ENCODE measurements at regions not wholly inside any gene's neighbourhood (a gene's known extent, or its start where the extent isn't known, plus 50 kb on each side); places are given as distances from the start of the nearest gene placed in this dataset.
"Not testable (repeated sequence)": the region's sequence is repeated elsewhere in the genome, so short reads cannot be mapped to it uniquely, and the experiment has no call there.

DNA sequence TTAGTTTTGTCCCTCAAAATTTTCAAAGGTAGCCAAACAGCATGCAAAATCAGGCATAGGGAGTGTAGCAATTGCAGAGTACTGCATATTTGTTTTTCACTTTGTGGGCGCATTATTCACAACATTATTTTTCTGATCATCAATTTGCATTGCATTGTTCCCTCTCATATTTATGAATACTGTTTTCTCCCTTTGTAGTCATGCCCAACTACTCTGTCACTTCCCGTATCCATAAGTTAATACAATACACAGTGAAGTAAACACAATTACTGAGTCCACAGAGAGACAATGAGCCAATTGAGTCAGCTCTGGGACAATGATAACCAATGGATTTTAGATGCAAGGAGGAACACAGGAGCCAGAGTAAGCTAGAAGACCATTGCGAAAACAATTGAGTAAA is 944.0 kb upstream of the ADGRL4 start:
- H3K4me3 ChIP-seq (ENCODE audit: low read depth, low read length), result no peak overlapping the region

DNA sequence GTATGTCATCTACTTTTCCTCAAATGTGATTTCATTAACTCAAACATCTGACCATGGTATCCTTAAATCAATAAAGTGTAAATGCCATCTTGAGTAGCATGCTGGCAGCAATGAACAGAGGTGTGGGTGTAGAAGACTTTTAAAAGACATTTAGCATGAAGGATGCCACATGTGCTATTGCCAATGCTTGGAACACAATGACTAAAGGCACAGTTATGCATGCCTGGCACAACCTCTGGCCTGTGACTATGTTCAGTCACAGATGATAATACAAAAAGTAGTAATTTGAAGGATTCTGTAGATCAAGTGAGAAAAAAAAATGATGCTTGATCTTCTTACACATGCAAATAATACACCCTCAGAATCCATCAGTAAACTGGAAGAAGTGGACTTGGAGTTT is 938.9 kb upstream of the ADGRL4 start:
- H3K4me3 ChIP-seq (ENCODE audit: low read depth, low read length), result no peak overlapping the region

DNA sequence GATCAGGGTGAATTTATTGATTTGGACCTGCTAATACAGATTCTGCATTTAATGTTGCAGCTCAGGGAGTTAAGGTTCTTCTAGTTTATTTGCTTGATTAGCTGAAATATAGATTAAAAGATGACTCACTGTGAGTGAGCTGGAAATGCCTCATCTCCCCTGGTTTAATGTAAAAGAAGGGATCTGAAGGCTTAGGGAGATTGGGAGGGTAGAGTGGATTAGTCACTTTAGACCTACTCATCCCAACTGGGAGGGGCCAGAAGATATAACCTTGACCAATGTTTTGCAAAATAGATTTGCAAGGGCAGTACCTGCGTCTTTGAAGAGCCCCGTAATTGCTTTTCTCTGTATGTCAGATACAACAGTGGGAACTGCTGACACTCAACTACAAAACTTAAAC is 922.8 kb upstream of the ADGRL4 start:
- H3K4me3 ChIP-seq (ENCODE audit: low read depth, low read length), result no peak overlapping the region

DNA sequence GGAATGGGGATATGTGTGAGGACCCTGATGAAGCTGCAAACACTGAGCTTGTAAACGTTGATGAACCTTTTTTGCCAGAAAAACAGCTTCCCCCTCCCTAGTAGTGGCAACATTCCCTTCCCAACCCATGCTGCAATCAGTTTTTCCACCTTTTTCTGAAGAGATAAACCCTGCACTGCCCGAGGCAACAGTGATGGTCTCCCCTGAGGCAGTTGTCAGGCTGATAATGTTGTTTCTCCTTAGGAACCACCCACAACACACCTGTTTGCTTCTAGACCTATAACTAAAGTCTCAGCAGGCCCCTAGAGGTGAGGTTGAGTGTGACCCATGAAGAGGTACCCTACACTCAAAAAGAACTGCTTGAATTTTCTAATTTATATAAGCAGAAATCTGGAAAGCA is 922.4 kb upstream of the ADGRL4 start:
- H3K4me3 ChIP-seq (ENCODE audit: low read depth, low read length), result no peak overlapping the region

DNA sequence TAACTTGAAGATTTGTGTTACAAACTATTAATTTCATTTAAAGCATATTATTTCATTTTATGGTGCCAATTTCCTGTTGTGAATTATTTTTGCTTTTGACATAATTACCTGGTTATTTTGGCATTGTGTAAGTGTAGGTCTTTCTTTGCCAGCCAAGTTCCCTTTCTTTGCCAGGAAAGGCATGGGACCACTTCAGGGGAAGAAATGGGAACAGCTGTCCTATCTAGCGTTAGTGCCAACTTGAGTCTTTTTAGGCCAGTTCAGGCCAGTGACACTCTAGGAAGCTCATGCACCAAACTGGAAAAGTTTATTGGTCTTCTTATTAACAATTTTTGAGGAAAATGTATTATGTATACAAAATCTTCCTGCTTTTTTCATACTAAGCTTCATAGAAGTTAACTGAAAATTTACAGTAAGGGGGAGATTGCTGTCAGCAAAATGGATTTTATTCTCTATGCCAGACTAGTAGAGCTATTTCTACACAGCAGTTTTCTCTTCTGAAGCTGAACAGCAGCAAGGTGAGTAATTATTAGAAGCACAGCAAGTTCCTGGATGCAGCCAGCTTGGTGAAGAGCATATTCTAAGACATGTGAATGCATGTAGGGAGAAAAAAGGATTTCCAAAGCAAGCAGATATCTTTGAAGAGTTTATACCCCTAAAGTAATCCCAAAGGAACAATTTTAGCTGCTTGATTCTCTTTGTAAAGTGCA is 914.6 kb upstream of the ADGRL4 start:
- H3K4me3 ChIP-seq (ENCODE audit: low read depth, low read length), result no peak overlapping the region

DNA sequence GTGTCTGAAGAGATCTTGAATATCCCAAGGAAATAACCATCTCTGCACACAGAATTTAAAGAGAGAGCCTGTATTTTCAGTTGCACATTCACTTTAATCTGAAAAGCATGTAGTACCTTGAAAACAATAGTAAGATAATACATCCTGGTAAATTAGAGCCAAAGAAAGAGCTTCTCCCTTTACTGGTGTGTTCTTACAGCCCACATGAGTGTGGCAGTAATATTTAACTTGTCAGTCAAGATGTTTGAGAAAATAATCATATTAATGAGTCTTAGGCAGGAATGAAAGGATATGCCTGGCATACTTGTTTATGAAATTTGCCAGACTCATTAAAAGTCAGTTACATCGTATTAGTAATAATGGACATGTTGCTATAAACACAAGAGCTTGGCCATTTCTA is 908.4 kb upstream of the ADGRL4 start:
- no peak overlapping the region for H3K4me3 ChIP-seq (ENCODE audit: low read depth, low read length)

DNA sequence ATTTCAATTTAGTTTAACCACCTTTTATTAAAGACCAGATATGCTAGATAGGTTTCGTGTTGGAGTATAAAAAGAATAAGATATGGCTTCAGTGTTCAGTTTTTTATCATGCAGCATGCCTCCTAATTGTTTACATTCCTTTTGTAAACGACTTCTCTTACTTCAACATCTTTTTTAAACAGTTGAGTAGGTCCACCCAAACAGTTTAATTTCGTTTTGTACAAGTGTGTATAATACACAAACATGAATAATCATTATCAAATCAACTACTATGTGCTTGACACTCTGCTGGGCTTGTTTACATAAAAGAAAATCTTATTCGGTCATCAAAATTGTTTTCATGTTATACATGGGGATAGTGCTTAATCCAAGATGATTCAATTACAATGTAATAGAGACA is 906.3 kb upstream of the ADGRL4 start:
- H3K4me3 ChIP-seq (ENCODE audit: low read depth, low read length), result no peak overlapping the region

DNA sequence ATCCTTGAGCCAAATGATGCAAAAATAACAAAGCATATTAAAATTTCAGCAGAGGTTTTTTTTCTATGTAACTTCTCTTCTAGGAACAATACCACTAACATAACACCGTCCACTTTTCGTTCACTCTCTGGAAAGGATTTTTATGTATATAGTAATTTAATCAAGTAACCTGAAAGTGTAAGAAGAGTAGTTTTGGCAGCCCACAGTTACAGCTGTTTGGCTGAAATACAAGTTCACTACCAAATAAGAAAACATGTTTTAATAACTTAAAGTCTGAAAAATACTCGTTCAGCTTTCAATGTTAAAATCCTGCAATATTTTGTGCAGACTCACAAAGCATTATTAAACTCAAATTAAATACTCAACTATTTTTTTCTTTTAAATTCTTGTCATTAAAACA is 896.8 kb upstream of the ADGRL4 start:
- no peak overlapping the region for H3K4me3 ChIP-seq (ENCODE audit: low read depth, low read length)

DNA sequence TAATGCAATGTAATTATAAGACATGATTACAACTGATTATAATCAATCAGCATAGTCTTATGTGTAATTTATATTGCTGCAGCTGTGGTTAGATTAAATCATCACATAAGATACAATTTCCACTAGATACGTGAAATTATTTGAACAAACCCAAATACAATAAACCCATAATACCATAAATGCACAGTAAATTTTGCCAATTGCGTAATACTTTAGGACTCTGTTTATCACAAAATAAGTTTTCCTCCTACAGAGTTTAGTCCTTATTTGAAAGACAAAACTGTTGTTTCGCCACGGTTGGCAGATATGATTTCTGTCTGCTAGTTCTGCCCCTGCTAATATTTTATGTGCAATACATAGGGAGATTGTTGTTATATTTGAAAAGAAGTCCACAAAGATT is 895.9 kb upstream of the ADGRL4 start:
- no peak overlapping the region for H3K4me3 ChIP-seq (ENCODE audit: low read depth, low read length)

DNA sequence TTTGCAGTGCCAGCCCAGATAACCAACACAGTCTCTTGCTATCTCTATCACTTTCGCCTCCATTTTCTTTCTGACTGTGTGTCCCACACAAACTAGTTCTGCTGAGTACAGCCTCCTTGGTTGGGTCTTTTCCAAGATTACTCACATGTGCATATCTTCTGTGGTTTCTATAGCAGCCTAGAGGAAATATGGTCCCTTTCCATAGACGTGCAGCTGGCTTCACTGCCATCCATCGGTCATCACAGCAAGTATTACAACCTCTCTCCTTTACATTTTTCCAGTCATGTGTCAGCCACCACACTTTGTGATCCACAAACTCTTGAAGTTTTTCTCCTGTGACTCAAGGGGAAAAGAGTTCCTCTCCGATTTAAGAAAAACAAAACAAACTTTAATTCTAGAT is 893.4 kb upstream of the ADGRL4 start:
- no peak overlapping the region for H3K4me3 ChIP-seq (ENCODE audit: low read depth, low read length)

DNA sequence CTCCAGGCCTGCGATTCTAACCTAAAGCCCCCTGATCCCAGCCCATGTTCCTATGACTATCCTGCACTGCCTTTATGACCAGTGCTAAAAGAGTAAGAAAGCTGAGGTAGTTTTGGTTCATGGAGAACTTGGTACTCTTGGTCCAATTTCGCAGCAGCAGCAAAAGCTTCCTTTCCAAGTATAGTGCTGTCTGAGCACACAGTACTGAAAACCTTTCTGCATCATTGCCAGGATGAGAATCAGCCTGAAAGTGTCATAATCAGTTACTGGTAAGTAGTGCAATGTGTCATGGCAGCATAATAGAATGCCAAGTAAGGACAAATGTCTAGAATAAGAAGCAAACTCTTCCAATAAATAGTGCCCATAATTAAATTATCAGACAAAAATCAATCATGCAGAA is 889.6 kb upstream of the ADGRL4 start:
- no peak overlapping the region for H3K4me3 ChIP-seq (ENCODE audit: low read depth, low read length)

DNA sequence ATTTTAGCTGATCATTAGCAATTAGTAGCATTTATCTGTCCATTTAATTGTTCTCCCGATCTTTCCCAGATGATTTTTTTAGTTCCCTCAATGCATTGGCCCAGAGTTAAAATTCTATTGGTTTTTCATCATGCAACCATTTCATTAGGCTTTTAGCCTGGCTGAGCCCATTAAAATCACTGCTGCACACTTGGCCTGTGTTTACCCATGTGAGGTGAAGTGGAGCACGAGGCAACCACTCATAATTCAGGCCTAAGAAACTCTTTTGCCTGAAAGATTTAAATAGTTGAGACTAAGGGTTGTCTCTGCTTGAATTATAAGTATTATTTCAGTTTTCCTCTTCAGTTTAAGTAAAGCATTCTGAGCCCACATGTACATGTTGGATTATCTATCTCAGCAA is 889.0 kb upstream of the ADGRL4 start:
- no peak overlapping the region for H3K4me3 ChIP-seq (ENCODE audit: low read depth, low read length)

DNA sequence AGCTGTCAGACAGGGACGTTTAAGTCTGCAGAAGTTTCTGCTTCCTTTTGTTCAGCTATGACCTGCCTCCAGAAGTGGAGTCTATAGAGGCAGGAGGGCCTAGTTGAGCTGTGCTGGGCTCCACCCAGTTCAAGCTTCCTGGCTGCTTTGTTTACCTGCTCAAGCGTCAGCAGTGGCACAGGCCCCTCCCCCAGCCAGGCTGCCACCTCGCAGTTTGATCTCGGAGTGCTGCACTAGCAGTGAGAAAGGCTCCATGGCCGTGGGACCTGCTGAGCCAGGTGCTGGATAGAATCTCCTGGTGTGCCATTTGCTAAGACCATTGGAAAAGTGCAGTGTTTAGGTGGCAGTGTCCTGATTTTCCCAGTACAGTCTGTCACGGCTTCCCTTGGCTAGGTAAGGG is 887.6 kb upstream of the ADGRL4 start:
- H3K4me3 ChIP-seq (ENCODE audit: low read depth, low read length), result not testable (repeated sequence)

DNA sequence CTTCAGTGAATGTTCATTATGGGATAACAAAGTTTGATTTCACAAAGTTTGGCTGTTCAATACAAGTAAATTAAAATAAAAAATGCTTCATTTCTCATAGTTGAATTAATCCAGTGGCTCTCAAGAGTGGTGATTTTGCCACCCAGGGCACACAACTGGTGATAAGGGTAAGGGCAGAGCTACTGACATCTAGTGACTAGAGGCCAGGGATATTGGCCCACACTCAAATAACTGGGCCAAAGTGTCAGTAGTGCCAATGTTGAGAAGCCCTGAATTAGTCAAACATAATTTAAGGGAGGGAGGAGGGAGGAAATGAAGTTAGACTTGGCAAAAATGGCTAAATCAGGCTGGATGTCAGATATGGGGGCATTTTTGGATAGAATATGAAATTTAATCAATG is 880.5 kb upstream of the ADGRL4 start:
- H3K4me3 ChIP-seq (ENCODE audit: low read depth, low read length), result no peak overlapping the region

DNA sequence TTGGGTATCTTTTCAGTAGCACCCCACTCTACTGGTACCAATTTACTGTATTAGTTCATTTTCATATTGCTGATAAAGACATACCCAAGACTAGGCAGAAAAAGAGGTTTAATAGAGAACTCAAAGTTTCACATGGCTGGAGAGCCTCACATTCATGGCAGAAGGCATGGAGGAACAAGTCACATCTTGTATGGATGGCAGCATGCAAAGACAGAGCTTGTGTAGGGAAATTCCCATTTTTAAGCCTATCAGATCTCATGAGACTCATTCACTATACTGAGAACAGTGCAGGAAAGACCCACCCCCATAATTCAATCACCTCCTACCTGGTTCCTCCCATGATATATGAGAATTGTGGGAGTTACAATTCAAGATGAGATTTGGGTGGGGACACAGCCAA is 878.6 kb upstream of the ADGRL4 start:
- H3K4me3 ChIP-seq (ENCODE audit: low read depth, low read length), result no peak overlapping the region

DNA sequence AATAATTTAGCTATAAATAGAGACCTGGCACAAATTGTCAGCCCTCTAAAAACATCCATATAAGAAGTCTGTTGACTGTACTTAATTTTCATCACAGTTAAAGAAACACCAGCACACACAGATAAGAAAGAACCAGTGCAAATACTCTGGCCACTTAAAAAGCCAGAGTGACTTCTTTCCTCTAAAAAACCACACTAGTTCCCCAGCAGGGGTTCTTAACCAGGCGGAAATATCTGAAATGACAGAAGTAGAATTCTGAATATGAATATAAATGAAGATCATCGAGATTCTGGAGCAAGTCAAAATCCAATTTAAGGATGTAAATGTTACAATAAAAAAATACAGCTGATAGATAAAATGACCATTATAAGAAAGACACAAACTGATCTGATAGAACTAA is 870.6 kb upstream of the ADGRL4 start:
- H3K4me3 ChIP-seq (ENCODE audit: low read depth, low read length), result no peak overlapping the region

DNA sequence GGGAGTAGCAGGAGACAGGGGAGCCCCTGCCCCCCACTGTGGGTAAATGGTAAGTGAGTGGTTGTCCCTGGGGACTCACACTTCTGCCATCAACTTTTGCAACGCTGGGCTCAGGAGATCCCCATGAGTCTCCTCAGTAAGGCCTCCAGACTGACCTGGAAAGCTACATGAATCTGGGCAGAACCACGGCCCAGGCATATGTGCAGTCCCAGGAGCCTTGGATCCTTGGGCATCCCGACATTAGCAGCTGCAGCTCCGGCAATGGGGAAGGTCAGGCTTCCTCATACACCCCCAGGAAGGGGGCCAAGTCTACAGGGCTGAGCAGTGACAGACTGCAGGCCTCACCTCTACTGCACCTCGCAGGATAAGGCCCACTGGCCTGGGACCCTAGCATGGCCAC is 868.7 kb upstream of the ADGRL4 start:
- no peak overlapping the region for H3K4me3 ChIP-seq (ENCODE audit: low read depth, low read length)

DNA sequence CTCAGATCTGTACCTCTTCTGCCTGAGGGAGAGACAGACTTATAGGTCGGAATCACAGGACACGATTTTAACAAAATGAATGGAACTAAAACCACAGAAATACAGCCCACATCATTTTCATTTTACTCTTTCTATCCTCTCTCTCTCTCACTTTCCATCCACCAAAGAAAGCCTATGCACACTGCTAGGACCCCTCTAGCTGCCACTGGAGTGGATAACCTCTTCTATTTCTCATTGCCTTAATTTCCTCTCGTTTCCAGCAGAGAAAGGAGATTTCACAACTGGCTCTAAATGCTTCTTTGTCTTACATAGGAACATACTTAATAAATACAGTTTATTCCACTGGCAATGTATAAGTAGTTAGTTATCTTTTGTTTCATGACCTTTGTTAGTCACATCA is 867.8 kb upstream of the ADGRL4 start:
- H3K4me3 ChIP-seq (ENCODE audit: low read depth, low read length), result no peak overlapping the region

DNA sequence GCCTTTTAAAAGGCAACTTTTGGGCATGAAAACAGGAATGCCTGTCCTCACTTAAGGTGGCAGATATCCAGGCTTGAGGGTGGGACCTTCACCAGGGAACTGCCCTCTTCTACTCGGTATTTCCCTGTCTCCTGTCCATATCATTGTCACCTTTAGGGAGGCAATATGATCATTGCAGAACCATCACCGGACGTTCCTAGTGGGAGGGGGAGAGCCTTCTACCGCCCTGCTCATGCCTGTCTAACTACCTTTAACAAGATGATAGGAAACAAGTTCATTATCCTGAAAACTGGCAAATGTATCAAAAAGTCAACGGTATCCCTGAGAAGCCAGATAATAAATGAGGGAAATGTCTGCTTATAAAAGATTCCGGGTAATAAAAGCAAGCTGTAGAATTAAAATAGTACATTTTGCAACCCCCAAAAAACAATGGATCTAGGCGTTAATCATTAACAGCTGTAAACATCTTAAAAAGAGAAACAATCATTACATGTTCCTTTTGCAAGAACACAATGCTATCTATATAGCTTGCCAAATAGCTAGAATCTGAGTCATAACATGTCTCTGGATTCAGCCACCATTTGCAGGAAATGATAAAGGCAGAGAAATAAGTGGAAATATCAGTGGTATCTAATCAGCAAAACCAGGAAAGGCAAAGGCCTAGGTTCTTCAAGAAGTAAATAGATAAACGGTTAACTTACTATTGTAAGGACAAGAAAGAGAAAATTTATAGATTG is 852.9 kb upstream of the ADGRL4 start:
- no peak overlapping the region for H3K4me3 ChIP-seq (ENCODE audit: low read depth, low read length)

DNA sequence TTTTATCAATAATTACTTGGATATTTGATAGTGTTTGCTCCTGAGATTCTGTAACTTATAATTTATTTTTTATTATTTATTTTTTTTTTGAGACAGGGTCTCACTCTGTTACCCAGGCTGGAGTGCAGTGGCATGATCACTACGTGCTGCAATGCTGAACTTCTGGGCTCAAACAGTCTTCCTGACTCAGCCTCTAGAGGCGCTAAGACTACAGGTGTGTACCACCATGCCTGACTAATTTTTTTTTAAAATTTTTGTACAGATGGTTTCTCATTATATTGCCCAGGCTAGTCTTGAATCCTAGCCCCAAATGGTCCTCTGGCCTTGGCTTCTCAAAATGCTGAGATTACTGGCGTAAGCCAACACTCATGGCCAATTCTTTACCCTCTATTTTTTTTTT is 845.5 kb upstream of the ADGRL4 start:
- H3K4me3 ChIP-seq (ENCODE audit: low read depth, low read length), result no peak overlapping the region

DNA sequence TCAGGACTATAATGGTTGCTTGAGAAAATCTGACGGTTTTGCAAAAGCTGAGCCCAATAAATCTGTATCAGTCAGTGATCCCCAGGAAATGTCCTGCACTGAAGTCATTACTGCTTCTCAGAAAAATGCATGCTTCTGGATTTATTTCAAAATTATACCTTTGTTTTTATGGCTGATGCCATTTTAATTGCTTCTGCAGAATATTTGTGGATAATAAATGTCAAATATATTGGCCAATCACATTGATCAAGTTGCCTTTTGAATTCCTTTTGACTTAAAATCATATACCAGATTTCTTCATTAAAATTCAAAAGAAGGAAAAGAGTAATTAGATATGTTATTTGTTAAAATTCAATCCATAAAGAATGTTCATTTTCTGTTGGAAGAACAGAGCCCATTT is 842.9 kb upstream of the ADGRL4 start:
- H3K4me3 ChIP-seq (ENCODE audit: low read depth, low read length), result no peak overlapping the region

DNA sequence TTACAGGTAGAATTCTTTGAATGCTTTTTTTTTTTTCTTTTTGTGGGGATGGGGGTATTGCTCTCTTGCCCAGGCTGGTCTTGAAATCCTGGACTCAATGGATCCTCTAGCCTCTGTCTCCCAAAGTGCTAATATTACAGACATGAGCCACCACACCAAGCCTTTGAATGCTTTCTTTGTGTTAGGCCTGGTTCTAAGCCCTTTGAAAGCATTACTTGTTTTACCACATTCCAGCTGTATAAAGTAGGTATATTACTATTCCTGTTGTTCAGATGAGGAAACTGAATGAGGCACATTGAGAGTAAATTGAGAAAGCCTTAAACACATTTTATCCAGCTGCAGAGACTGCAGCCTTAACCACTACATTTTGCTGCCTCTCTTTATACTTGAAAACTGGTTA is 841.8 kb upstream of the ADGRL4 start:
- no peak overlapping the region for H3K4me3 ChIP-seq (ENCODE audit: low read depth, low read length)

DNA sequence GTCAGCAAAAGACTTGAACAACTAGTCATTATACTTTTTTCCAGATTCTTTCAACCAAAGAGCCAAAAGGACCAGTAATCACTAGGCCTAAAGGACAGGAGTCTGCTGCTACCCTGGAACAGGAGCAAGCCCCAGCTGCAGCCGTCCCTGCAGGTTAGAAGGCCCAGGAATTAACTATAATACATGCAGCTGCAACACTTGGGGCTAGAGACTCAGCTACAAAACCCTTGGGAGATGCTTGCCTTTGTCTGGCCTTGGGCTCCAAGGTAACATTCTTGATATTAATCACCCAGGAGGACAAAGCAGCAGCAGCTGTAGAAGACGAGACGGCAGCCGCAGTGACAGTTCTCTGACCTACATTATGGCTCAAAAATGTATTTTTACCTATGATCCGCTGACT is 841.2 kb upstream of the ADGRL4 start:
- H3K4me3 ChIP-seq (ENCODE audit: low read depth, low read length), result no peak overlapping the region

All from iPS-11a (cell line).